ENCODE measurements at regions not wholly inside any gene's neighbourhood (a gene's known extent, or its start where the extent isn't known, plus 50 kb on each side); places are given as distances from the start of the nearest gene placed in this dataset.

GRCh38 chr6:144536079-144536478, 250.9 kb downstream of the UTRN start (continued):
- TF ChIP-seq, protein P1, sequence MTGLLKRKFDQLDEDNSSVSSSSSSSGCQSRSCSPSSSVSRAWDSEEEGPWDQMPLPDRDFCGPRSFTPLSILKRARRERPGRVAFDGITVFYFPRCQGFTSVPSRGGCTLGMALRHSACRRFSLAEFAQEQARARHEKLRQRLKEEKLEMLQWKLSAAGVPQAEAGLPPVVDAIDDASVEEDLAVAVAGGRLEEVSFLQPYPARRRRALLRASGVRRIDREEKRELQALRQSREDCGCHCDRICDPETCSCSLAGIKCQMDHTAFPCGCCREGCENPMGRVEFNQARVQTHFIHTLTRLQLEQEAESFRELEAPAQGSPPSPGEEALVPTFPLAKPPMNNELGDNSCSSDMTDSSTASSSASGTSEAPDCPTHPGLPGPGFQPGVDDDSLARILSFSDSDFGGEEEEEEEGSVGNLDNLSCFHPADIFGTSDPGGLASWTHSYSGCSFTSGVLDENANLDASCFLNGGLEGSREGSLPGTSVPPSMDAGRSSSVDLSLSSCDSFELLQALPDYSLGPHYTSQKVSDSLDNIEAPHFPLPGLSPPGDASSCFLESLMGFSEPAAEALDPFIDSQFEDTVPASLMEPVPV (CRISPR knock-in tag; IDR thresholded peaks at IDR 0.05): no peak
- TF ChIP-seq MAZ (IDR thresholded peaks at IDR 0.05; ENCODE audit: borderline replicate concordance, low read depth, low read length) (no peak), MAZ (CRISPR knock-in tag; IDR thresholded peaks at IDR 0.05; ENCODE audit: low read depth) (no peak), NFIC (IDR thresholded peaks at IDR 0.05; ENCODE audit: low read length) (no peak), NFIB (CRISPR knock-in tag; IDR thresholded peaks at IDR 0.05; ENCODE audit: borderline replicate concordance) (no peak), ZNF230 (CRISPR knock-in tag; IDR thresholded peaks at IDR 0.05) (no peak), WIZ (CRISPR knock-in tag; IDR thresholded peaks at IDR 0.05) (no peak), BHLHE40 (IDR thresholded peaks at IDR 0.05; ENCODE audit: low read length) (no peak), PLRG1 (conservative IDR thresholded peaks at IDR 0.05) (no peak), ZNF776 (CRISPR knock-in tag; IDR thresholded peaks at IDR 0.05) (no peak), AGO2 (optimal IDR thresholded peaks at IDR 0.05; ENCODE audit: low read depth, low read length) (no peak), ZNF530 (CRISPR knock-in tag; IDR thresholded peaks at IDR 0.05; ENCODE audit: low read depth) (no peak), ZNF251 (CRISPR knock-in tag; IDR thresholded peaks at IDR 0.05) (no peak)

DNA sequence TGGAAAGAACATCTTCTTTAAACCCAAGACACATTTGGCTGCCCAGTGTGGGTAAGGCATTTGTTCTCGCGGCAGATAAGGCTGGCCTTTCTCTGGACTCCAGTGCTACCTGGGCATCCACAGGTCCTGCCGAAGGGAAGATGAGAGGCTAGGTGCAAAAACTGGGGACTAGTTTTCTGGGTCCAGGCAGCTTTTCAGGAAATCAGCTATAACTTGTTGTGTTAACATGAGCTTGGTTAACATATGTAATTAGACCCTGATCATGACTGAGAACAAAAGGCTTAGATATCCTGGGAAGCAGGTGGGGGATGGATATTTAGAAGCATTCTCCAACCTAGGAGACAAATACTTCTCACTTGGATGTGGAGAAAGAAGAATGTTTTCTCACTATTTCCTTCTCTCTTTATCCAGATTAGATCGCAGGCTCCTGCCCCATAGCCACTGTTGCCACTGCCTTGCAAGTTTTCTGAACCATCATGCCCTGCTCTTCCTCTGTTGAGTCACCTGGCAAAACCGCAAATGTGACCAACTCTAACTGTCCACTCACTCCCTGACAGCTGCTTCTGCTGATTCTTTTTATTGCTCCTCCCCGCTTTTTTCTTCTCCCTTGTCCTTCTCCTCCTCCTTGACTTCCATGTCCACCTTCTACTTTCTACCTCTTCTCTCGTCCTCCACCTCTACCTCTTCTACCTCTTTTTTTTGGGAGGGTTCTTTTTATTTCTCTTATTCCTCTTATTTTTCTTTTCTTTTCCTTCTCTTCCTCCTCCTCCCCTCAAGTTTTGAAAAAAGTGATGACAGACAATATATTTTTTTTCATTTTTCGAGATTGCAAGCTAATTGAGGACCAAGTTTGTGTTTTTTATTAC, 258.1 kb downstream of the UTRN start:
- TF ChIP-seq SUZ12 (IDR thresholded peaks at IDR 0.05; ENCODE audit: low read depth, low read length): 0 out of 2 replicates have a peak, but pooled peaks have one; percentile 3
- TF ChIP-seq ZEB1 (IDR thresholded peaks at IDR 0.05; ENCODE audit: insufficient replicate concordance, low read depth): no peak
- Histone ChIP-seq H4K20me1 (ENCODE audit: insufficient read depth, low read length) (no peaks in the 10 kb centered on the region), H3K27ac (ENCODE audit: extremely low read length, insufficient read depth, low read length) (no peak overlapping the region), H3K9me3 (ENCODE audit: low read length) (no peaks in the 10 kb centered on the region), H3K4me1 (ENCODE audit: insufficient read depth, low read length) (no peaks in the 10 kb centered on the region), H3K79me2 (ENCODE audit: insufficient read depth, low read length) (no peaks in the 10 kb centered on the region), H3K4me2 (ENCODE audit: low read depth, low read length) (no peak overlapping the region), H2AFZ (ENCODE audit: low read length) (no peak overlapping the region), H3K27me3 (ENCODE audit: control insufficient read depth in 1 of 2, insufficient read depth in 2 of 2, low read length in 2 of 2) (no peaks in the 10 kb centered on the region), H3K36me3 (replicated peaks in 1 of 2; ENCODE audit: control insufficient read depth in 1 of 2, insufficient read depth in 2 of 2, low read length in 2 of 2) (peaks cover 27 to 65% of the 10 kb centered on the region in 2 experiments), H3K4me3 (replicated peaks in 1 of 3; ENCODE audit: insufficient read depth in 1 of 3, low read depth in 2 of 3, low read length in 3 of 3) (no peak overlapping the region), H3K9ac (ENCODE audit: insufficient read depth, low read depth, low read length) (no peak overlapping the region)
- intact Hi-C loops (cut with micrococcal nuclease; ENCODE audit: unreplicated experiment): no loop called here
- DNase-seq (ENCODE audit: low spot score): no peak
- no peak for FAIRE-seq
- in situ Hi-C loops (cut with HindIII; ENCODE audit: extremely low pct_ligation_motif_present, low pct_unique_long_range_greater_than_20kb): no loop called here
- CTCF ChIA-PET (ENCODE audit: low intra/inter-chr PET ratio, low total read pairs): no interaction called here
- no TSS peak for BruUV-seq (replicated peaks)
- ATAC-seq: peak; percentile 13; the same call in 2 of the 3 replicates
- WGBS (ENCODE audit: low lambda C conversion rate): 91% methylated on average over 8 of the region's 8 CpGs
- POLR2A ChIA-PET: no interaction called here

Data from HepG2 (cell line).